LNCAP (cell line): ENCODE measurements at regions not wholly inside any gene's neighbourhood (a gene's known extent, or its start where the extent isn't known, plus 50 kb on each side); places are given as distances from the start of the nearest gene placed in this dataset.

Source experiments
- CTCF ChIP-seq: fragments of 450-650 bp; IDR thresholded peaks from 2 replicates; pipeline ENCODE4 v1.5.1; 2017; ENCODE audit warnings: mild to moderate bottlenecking

GRCh38 chr12:85405262-85405661 is 125.2 kb downstream of the ALX1 start:
- no peak for TF ChIP-seq CTCF

GRCh38 chr12:85405781-85406522 is 125.9 kb downstream of the ALX1 start:
- no peak for TF ChIP-seq CTCF

GRCh38 chr12:85413266-85413665 is 133.2 kb downstream of the ALX1 start:
- no peak for TF ChIP-seq CTCF

- TF ChIP-seq CTCF: no peak
Observed at GRCh38 chr12:85422762-85423161, 142.7 kb downstream of the ALX1 start.

- no peak for TF ChIP-seq CTCF
Observed at GRCh38 chr12:85423947-85424346, 143.9 kb downstream of the ALX1 start.

GRCh38 chr12:85424581-85425348 is 144.7 kb downstream of the ALX1 start:
- peak; percentile 61 for TF ChIP-seq CTCF

- TF ChIP-seq CTCF: no peak
Observed at GRCh38 chr12:85425349-85425612, 145.3 kb downstream of the ALX1 start.
